ENCODE measurements at regions not wholly inside any gene's neighbourhood (a gene's known extent, or its start where the extent isn't known, plus 50 kb on each side); places are given as distances from the start of the nearest gene placed in this dataset.

GRCh38 chr18:75779450-75779849, 351.9 kb upstream of the SMIM21 start:
- Histone ChIP-seq H3K4me3 (ENCODE audit: low read length) (no peak overlapping the region), H3K36me3 (ENCODE audit: insufficient read depth, low read length) (no peaks in the 10 kb centered on the region), H3K27ac (ENCODE audit: low read depth in 1 of 2, low read length in 2 of 2) (no peak overlapping the region), H3K27me3 (ENCODE audit: control insufficient read depth in 1 of 2, insufficient read depth in 2 of 2, low read length in 2 of 2) (peaks cover 3 to 5% of the 10 kb centered on the region in 2 experiments), H3K9me3 (ENCODE audit: control insufficient read depth in 1 of 2, insufficient read depth in 1 of 2, low read length in 2 of 2) (peaks cover 0 to 8% of the 10 kb centered on the region in 2 experiments), H3K4me1 (ENCODE audit: insufficient read depth, low read length) (no peaks in the 10 kb centered on the region)
- H3K9me3 Mint-ChIP-seq = no peaks in the 10 kb centered on the region
- no peak for DNase-seq
- TF ChIP-seq CTCF (IDR thresholded peaks at IDR 0.05) = no peak
- H3K4me3 Mint-ChIP-seq = no peak overlapping the region
- no peaks in the 10 kb centered on the region for H3K36me3 Mint-ChIP-seq (ENCODE audit: low read depth)
- no peaks in the 10 kb centered on the region for H3K4me1 Mint-ChIP-seq (ENCODE audit: low read depth)
- CTCF ChIA-PET = no interaction called here
- ATAC-seq (ENCODE audit: poor library complexity) = no peak
- intact Hi-C loops (cut with DNase I, micrococcal nuclease) = no loop called here
- POLR2A ChIA-PET = no interaction called here
- H3K27ac Mint-ChIP-seq = no peak overlapping the region
- H3K27me3 Mint-ChIP-seq = peaks cover 35% of the 10 kb centered on the region

- intact Hi-C loops (cut with DNase I, micrococcal nuclease) = no loop called here
- DNase-seq (no peak), ATAC-seq (ENCODE audit: poor library complexity) (no peak)
- Histone ChIP-seq H3K27ac (ENCODE audit: low read depth in 1 of 2, low read length in 2 of 2) (no peak overlapping the region), H3K4me3 (ENCODE audit: low read length) (no peak overlapping the region), H3K9me3 (ENCODE audit: control insufficient read depth in 1 of 2, insufficient read depth in 1 of 2, low read length in 2 of 2) (peaks cover 0 to 8% of the 10 kb centered on the region in 2 experiments), H3K36me3 (ENCODE audit: insufficient read depth, low read length) (no peaks in the 10 kb centered on the region), H3K4me1 (ENCODE audit: insufficient read depth, low read length) (no peaks in the 10 kb centered on the region), H3K27me3 (ENCODE audit: control insufficient read depth in 1 of 2, insufficient read depth in 2 of 2, low read length in 2 of 2) (no peaks in the 10 kb centered on the region)
- H3K4me1 Mint-ChIP-seq (ENCODE audit: low read depth) = no peaks in the 10 kb centered on the region
- POLR2A ChIA-PET = no interaction called here
- H3K9me3 Mint-ChIP-seq = no peaks in the 10 kb centered on the region
- H3K27me3 Mint-ChIP-seq = peaks cover 24% of the 10 kb centered on the region
- no peak for TF ChIP-seq CTCF (IDR thresholded peaks at IDR 0.05)
- H3K36me3 Mint-ChIP-seq (ENCODE audit: low read depth) = no peaks in the 10 kb centered on the region
- no peak overlapping the region for H3K27ac Mint-ChIP-seq
- CTCF ChIA-PET = no interaction called here
- no peak overlapping the region for H3K4me3 Mint-ChIP-seq
Measured at GRCh38 chr18:75777630-75778029, 350.1 kb upstream of the SMIM21 start.

- H3K27ac Mint-ChIP-seq = no peak overlapping the region
- no peaks in the 10 kb centered on the region for H3K4me1 ChIP-seq (ENCODE audit: insufficient read depth, low read length)
- DNase-seq = no peak
- no peak overlapping the region for H3K27ac ChIP-seq (ENCODE audit: low read depth in 1 of 2, low read length in 2 of 2)
- H3K4me1 Mint-ChIP-seq (ENCODE audit: low read depth) = no peaks in the 10 kb centered on the region
- intact Hi-C loops (cut with DNase I, micrococcal nuclease) = no loop called here
- peaks cover 0 to 4% of the 10 kb centered on the region in 2 experiments for H3K9me3 ChIP-seq (ENCODE audit: control insufficient read depth in 1 of 2, insufficient read depth in 1 of 2, low read length in 2 of 2)
- H3K9me3 Mint-ChIP-seq = no peaks in the 10 kb centered on the region
- H3K4me3 ChIP-seq (ENCODE audit: low read length) = no peak overlapping the region
- no peak overlapping the region for H3K4me3 Mint-ChIP-seq
- H3K27me3 ChIP-seq (ENCODE audit: control insufficient read depth in 1 of 2, insufficient read depth in 2 of 2, low read length in 2 of 2) = no peaks in the 10 kb centered on the region
- POLR2A ChIA-PET = no interaction called here
- H3K36me3 ChIP-seq (ENCODE audit: insufficient read depth, low read length) = no peaks in the 10 kb centered on the region
- peaks cover 14% of the 10 kb centered on the region for H3K27me3 Mint-ChIP-seq
- CTCF ChIA-PET = no interaction called here
- ATAC-seq (ENCODE audit: poor library complexity) = no peak
- no peaks in the 10 kb centered on the region for H3K36me3 Mint-ChIP-seq (ENCODE audit: low read depth)
- no peak for TF ChIP-seq CTCF (IDR thresholded peaks at IDR 0.05)
Measured at GRCh38 chr18:75775121-75775520, 347.6 kb upstream of the SMIM21 start.
